NCI-H526 (cell line): ENCODE measurements at regions not wholly inside any gene's neighbourhood (a gene's known extent, or its start where the extent isn't known, plus 50 kb on each side); places are given as distances from the start of the nearest gene placed in this dataset.

Experiments used
- DNase-seq, 2 experiments: peaks; one replicate each; lab custom pipeline; 2025; lab: John Stamatoyannopoulos, UW

DNA sequence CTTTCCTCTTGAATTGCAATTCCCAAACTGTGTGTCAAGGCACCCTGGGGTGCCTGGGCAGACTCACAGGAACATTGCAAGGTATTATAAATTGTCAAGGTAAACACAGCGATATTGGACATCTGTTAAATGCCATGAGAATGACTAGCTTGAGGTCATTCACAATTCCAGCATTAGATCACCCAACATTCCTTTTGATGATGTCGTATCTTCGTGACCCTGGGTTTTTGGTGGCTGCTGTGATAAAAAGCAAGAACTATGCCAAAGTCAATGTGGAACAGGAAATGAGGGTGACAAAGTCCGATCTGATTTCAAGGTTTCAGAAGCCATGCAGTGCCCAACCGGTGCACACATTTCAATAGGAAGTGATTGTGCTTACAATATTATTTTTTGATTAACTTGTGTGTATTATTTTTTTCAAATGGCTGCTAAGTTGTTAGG is 458.4 kb downstream of the MIAT start:
- no peak for DNase-seq

DNA sequence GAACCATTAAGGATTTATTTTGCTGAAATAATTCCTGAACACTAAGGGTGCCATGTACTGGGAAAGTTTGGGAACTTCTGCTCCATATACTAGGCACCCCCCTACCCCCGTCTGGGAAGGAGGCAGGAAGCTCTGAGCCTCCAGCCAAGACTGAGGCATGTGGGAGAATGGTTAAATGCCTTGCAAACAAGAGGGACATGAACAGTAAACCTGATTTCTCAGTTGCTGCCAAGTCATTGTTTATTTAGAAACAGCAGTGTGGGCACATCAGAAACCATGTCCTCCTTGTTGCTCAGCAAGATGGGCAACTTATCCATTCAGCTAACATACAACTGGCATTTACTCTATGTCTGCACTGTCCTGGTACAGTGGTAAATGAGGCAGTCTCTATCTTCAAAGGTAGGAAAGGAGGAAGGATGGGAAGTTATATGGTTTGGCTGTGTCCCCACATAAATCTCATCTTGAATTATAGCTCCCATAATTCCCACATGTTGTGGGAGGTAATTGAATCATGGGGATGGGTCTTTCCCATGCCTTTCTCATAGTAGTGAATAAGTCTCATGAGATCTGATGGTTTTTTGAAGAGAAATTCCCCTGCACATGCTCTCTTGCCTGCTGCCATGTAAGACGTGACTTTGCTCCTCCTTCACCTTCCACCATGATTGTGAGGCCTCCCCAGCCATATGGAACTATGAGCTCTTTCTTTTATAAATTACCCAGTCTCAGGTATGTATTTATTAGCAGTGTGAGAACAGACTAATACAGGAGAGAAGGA is 459.1 kb downstream of the MIAT start:
- no peak for DNase-seq

DNA sequence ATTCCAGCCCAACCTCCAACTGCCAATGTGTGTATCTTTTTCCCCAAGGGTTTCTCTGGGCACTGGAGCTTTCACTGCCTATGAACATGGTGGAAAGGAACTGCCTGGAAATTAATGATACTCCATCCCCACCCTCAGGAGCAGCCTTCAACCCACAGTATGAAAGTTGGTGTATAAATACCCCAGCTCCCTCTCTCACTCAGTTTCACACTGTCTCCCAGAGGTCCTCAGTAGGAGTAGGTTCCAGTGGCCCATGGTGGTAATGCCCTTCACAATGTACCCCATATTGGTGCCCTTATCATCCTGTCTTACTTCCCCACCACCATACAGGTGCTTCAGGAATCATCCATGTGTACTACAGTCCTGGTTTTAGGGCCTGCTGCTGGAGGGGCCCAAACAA is 462.6 kb downstream of the MIAT start:
- DNase-seq: no peak

DNA sequence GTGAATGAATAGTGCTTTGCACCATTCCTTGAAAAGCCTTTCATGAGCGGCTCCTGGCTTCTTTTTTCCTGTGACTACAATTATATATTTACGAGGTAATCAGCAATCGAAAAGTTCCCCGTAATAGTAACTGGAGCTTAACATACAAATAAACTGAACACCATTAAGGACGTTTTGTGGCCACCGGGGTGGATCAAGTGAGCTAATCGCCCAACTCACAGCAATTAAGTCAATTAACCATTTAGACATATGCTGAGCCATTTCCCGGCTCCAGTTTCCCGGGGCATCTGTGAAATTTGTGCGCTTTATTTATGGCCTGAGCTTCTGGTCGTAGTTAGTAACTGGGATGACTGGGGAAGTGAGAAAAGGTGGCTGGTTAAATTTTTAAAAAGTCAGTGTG is 465.2 kb downstream of the MIAT start:
- DNase-seq: no peak

DNA sequence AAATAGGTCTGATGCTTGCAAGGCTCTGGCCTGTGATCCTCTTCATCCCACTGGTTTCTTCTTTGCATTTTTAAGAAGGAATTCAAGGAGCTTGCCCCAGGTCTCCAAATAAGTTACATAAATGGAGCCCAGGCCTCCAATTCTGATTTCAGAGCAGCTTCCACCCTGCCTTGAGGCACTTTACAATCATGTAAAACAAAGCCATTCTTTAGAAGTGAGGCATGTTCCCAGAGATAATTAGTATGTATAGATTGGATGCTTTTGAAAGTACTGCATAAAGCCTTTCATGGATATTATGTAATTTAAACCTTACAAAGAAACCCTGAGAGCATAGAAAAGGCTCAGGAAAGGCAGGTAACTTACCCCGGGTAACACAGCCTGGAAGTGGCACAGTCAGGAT is 466.5 kb downstream of the MIAT start:
- DNase-seq: no peak

DNA sequence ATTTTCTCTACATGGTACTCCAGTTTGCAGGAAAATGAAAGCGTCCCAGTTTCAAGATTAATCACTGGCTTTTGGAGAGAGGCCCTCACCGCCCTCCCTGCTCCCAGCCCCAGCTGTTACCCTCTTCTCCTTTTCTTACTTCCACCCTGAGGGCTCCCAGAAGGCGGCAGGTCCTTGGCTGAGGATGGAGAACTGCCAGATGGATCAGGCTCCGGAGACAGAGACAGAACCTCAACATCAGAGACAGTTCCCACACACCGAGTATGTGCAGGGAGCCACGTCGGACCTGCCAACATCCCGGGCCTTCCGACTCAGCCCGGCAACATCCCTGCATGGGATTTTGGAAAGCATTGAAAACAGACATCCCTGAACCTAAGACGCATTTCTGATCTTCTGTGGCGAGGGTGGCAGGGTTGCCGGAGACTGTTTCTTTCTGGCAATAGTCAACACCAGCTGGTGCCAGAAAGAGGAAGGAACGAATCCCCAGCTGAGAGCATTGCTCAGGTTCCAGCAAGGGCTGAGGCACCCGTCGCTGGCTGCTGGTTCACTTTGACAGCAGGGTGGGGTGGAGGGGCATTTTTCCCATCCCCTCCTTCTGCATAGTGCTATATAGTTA is 467.1 kb downstream of the MIAT start:
- DNase-seq: no peak

DNA sequence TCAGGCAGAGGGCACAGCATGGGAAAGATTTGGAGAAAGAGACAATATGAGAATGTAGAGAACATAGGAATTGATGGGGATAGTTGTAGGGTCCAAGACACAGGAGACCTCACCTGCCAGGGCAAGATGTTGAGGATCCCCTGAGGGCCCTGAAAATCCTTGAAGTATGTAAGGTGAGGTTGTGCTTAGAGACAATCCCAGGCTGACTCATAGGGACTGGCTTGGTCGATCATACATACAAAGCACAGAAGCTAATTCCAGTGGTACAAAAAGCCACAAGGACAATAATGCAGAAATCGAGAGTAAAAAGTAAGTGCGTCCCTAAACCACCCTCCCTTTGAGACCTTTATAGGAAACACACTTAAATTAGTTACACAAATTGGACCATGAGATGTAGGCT is 468.2 kb downstream of the MIAT start:
- no peak for DNase-seq

DNA sequence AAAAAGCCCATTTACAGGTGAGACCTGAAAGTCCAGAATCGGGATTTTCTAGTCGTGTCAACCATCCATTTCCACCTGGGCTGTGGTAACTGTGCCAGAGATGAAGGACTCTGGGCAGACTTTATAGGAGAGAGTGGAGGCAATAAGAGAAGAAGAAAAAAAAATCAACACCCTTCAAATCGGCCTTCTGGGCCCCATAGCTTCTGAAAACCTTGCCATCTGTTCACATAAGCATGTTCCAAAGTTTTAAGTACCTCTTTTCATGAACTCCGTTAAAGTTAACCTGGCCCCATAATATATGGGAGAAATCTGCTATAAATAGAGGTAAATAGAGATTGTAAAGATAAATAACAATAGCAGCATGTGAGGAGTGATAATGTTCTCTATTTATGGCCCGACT is 470.5 kb downstream of the MIAT start:
- DNase-seq: no peak

DNA sequence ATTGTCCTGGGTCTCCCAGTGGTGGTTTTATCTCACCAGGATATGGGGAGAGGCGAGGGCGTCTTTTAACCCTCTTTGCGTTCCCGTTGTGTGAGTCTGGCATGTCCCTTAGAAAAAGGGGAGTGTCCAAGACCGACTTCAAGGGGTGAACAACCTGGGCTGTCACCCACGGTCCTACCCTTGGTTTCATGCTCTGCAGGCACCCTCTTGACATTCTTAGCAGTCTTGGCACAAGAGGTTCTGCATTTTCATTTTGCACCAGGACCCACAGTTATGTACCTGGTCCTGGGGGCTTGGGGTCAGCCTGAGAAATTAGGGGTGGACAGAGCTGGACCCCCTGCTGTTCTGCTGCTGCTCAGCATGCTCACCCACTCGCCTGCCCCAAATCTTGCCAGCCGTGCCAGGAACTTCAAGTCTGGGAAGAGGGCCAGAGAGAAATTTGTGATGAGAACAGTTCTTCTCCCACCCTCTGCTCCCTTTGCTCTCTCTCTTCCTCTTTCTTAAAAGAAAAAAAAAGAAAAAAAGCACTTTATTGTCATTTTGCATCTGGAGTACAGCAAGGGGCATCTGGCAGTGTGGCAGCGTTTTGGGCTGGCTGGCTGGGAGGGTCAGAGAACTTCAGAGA is 471.2 kb downstream of the MIAT start:
- DNase-seq: no peak

DNA sequence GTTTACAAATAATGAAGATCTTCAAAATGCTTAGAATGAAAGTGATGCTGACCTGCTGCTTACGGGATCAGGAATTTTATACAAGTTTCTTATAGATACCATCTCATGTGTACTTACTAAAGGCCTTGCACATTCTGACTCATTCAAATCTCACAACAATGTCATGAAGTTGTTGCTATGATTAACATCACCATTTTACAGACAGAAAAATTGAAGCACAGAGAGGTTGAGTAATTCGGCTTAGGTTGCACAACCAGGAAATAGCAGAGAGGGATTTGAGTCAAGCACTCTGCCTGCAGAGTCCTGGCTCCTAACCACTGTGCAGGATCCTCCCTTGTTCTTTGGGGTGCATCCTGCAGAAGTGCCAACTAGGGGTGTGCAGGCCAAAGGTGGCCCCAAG is 471.9 kb downstream of the MIAT start:
- DNase-seq: no peak

DNA sequence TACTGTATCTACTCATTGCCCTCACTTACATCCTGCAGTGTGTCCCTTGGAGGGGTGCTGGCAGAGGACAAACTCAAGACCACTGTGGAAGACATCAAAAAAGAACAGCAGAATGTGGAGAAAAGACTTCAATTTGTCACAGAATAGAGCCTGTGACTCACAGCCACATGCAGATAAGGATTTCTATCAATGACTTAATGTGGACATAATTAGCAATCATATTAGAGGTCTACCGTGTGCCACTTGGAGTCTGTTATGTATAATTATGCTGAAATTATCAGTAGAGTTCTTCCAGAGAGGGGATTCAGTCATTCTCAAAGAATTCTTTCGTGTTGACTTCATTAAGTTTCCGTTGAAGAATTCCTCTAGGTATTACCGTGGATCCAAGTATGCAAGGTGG is 473.5 kb downstream of the MIAT start:
- DNase-seq: no peak

DNA sequence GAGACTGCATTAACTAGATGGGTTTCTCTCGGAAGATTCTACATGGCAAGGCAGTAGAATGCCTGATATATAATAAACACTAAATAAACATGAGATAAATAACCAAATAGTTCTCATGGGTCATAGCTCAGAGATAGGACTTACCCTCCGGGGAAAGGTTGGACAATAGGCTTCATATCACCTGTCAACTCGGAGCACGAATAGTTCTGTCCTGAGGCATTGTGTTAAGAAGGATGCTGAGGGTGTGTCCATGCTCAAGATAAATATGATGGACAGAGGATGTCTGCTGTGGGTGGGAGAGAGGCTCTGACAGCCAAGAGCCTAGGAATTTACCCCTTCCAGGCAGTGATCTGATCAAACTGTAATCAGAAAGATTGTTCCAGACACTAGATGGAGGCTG is 474.0 kb downstream of the MIAT start:
- no peak for DNase-seq

DNA sequence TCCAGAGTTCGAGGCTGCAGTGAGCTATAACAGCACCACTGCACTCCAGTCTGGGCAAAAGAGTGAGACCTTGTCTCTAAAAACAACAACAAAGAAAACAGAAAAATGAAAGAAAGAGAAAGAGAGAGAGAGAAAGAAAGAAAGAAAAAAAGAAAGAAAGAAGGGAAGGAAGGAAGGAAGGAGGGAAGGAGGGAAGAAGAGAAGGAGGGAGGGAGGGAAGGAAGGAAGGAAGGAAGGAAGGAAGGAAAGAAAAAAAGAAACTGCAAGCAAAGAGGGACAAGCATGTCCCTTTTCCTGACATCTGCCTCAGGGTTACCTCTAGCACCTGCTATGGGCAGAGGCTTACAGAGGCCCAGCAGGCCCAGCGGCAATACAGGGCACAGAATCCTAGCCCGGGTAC is 475.0 kb downstream of the MIAT start:
- no peak for DNase-seq

DNA sequence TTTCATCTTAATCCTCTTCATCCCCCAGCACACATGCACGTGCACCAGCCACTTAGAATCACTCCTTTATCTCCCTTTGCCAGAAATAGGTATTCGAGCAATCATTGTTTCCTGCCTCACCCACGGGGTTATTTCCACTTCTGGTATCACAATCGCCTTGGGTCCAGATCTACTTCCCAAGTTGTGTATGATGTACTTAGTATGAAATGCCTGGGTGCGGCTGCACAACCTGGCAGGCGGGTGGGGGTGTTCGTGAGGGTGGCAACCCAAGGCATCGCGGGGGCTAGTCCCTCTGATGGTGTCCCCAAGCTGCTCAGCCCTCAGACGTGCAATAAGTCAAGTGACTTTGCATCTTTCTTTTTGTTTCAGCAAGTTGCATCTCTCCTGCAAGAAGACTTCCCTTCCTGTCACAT is 475.6 kb downstream of the MIAT start:
- DNase-seq: no peak

DNA sequence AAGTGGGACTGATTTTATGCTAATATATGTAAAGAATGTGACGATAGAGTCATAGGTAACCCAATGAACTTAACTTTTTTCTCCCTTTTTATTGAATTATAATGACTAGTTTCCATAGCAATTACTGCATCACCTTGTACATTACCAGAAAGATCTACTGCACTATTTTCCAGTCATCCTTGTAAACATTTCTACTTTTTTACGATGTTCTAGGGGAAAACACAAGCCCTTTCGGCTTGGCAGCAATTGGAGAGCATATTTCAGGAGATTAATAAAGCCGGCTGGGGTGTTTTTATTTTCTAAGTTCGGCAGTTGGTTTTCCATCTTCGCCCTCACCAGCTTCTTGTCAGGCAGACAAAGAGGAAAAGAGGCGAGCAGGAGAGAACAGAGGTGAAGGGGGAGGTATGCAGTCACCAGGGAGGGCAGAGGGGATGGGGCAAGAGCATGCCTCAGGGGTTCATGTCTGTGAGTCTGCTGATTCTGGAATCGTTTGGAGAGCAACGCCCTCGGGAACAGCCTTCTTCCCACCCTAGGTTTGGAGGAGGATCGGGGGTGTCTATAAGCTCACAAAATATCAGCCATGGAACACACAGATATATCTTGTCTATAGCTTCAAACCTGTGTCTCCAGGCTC is 476.4 kb downstream of the MIAT start:
- DNase-seq: no peak

DNA sequence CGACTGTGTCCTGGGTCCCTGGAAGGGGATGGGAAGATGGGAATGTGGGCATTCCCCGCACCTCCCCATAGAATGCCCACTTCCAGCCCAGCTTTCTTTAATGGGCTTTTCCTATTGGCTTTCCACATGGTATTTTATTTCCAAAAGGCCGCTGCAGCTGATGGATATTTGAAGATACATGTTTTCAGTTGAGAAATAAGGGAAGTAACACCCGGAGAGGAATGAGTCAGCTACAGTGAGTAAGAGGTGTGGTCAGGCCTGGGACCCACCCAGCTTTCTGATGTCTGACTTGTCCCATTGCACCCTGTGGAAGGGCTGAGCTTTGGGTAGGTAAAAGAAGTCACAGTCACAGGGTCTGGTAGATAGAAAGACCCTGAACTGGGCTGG is 476.9 kb downstream of the MIAT start:
- DNase-seq: no peak

DNA sequence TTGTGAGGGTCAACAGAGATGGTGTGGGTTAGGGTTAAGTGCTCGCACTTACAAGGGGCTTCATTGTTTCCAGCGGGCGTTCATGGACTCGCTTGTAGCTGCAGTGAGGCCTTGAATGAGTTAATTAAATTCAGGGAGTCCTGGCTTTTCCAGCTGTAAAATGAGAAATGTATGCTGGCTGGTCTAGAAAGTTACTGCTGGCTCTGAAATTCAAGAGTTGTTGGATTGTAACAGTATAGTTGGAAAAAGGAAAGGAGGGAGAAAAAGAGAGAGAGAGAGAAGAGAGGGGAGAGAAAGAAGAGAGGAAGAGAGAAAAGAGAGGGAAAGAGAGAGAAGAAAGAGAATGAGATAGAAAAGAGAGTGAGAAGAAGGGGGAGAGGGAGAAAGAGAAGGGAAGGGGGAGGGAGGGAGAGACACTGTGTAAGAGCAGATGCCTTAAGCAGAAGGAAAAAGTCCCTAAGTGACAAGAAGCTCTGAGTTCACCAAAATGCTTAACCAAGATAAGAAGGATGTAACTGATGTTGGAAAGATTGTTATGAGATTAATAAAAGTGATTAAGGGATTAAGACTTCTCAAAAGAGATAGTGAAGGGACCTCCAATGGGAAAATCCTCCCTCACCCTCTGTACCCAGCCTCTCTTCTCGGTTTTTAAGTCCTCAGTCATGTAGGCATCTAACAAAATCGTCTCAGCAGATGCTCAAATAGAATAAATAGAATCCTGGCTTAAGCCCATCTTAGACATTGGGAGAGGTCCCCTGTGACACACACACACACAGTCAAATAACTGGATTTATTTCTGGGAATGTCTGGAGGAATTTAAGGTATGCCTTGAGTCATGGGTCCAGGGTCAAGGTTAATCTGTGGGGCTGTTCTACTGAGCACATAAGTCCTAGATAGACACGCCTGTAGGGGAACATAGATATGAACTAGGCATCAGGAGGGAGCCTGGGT is 477.9 kb downstream of the MIAT start:
- no peak for DNase-seq

DNA sequence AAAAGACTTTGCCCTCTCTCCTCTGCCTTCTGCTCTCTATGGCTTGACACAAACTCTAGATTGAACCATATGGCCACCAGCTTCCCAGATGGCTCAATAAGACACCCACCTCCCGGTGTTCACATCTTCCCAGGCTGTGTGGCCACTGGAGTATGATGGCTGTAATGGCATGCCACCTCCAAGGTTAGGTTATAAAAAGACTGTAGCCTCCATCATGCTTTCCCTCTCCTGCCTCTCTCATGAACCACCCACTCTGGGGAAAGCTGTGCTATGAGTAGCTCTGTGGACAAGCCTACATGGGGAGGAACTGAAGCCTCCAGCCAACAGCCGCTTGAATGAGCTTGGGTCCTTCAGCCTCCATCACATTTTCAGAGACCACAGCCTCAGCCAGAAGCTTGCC is 479.2 kb downstream of the MIAT start:
- no peak for DNase-seq

DNA sequence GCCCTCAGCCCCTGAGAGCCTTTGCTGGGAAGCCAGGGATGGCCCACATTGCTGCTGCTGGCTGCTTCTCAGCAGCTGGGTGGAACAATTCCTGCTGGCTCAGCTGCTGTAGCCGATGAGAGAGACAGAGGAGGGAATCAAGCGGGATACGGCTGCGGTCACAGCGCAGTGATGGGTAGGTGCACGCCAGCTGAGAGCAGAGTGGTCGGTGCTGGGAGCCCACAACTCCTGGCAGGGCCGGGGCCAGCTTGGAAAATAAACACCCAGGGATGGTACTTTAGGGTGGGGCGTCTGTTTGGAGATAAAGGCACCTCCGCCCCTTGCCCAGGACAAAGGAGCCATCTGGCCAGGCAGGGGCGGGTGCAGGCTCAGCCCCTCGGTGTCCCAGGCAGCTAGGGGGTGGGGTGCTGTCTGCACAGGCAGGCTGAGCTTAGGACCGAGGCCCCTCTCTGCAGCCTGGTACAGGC is 480.5 kb downstream of the MIAT start:
- DNase-seq: no peak

DNA sequence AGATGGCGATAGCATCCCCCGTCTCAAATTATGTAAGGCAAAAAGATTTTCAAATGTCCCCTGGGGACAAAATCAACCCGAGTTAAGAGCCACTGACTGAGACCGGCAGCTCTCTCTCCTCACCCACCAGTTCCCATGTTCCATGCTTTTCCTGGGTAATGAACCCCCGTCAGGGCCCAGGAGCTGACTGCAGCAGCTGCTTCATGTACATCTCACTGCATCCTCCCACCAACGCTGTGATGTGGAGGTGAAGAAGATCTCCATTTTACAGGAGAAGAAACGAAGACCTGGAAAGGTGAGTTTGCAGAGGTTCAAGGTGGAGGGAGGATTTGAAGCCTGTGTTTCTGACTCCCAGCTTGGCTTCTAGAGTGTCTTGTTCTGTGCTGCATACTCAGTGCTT is 481.1 kb downstream of the MIAT start:
- DNase-seq: no peak

DNA sequence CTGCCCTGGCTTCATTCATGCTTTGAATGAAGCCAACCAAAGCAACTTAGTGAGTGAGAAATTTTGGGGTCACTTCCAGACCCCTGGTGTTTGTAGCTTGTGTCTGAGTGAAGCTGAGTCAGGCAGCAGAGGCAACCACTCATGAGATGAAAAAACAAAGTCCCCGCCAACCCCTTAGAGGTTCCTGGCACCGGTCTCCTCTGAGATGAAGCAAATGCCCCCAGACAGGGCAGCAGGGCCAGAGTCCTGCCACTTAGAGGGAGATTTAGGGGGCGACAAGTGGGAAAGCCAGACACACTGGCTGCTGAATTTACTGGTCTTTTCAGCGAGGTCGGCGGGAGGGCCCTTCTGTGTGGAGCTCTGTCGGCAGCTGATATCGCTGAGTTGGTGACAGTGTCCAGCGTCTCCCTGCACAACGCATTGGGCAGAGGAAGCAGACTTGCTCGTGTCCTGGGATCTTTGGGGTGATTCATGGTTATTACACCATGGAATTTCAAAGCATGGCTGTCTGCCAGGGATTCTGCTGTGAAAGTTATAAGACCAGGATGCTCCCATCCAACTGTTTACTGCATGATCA is 482.6 kb downstream of the MIAT start:
- no peak for DNase-seq
